Naive thymus-derived CD4-positive, alpha-beta T cell (primary cell): ENCODE measurements at regions not wholly inside any gene's neighbourhood (a gene's known extent, or its start where the extent isn't known, plus 50 kb on each side); places are given as distances from the start of the nearest gene placed in this dataset.

Experiments used
- ATAC-seq: fragments of 150-1000 bp; cut with Tn5 transposase; 2 replicates; pipeline ENCODE4 v1.10.0; 2021; ENCODE audit warnings: mild to moderate bottlenecking, moderate library complexity
- CTCF ChIA-PET: fragments of 350-600 bp; sonication (Branson Sonifier 250); formaldehyde crosslinking; loops from one replicate; lab custom pipeline; 2021; ENCODE audit warnings: antibody characterized with exemption; lab: Charles Lee
- POLR2A ChIA-PET: fragments of 350-600 bp; sonication (Branson Sonifier 250); formaldehyde crosslinking; loops from one replicate; lab custom pipeline; 2021; ENCODE audit warnings: antibody characterized with exemption, inconsistent platforms; lab: Charles Lee
- DNase-seq, 9 donors: peaks; one replicate each; pipeline versions ENCODE4 v3.0.0 to v3.0.0-alpha.2; 2020 to 2022; ENCODE audit warnings: mixed read lengths in 1 of 9
- H3K27ac ChIP-seq: one replicate; pipeline ENCODE4 v1.7.0; 2013; ENCODE audit warnings: mild to moderate bottlenecking, low read depth, low read length, moderate library complexity
- H3K27me3 ChIP-seq, 2 donors: one replicate each; pipeline ENCODE4 v1.7.0; 2013; ENCODE audit warnings: low read length in 2 of 2, mild to moderate bottlenecking in 2 of 2, moderate library complexity in 2 of 2; ENCODE audit not compliant: control insufficient read depth in 2 of 2, insufficient read depth in 2 of 2
- H3K36me3 ChIP-seq, 3 experiments: 1 replicate in 2 of 3; 2 replicates in 1 of 3; pipeline ENCODE4 v1.7.0; 2013; ENCODE audit warnings: low read length in 3 of 3, mild to moderate bottlenecking in 3 of 3, moderate library complexity in 1 of 3; ENCODE audit not compliant: insufficient read depth in 3 of 3, control insufficient read depth in 2 of 3
- H3K4me1 ChIP-seq, 2 donors: one replicate each; pipeline ENCODE4 v1.7.0; 2013; ENCODE audit warnings: low read length in 2 of 2, mild to moderate bottlenecking in 2 of 2, moderate library complexity in 1 of 2; ENCODE audit not compliant: control insufficient read depth in 2 of 2, insufficient read depth in 2 of 2
- H3K4me3 ChIP-seq: 2 replicates; pipeline ENCODE4 v1.7.0; 2013; ENCODE audit warnings: mild to moderate bottlenecking, low read length
- H3K9me3 ChIP-seq, 3 experiments: 1 replicate in 2 of 3; 2 replicates in 1 of 3; pipeline ENCODE4 v1.7.0; 2013; ENCODE audit warnings: low read length in 3 of 3; ENCODE audit not compliant: control insufficient read depth in 2 of 3
- H3K27ac Mint-ChIP-seq, 9 donors: one replicate each; pipeline ENCODE4 v1.8.0; 2020 to 2022; ENCODE audit warnings: mixed read lengths in 9 of 9, mild to moderate bottlenecking in 8 of 9, moderate library complexity in 5 of 9, inconsistent platforms in 2 of 9
- H3K27me3 Mint-ChIP-seq, 5 donors: one replicate each; pipeline ENCODE4 v1.8.0; 2021 to 2022; ENCODE audit warnings: mixed read lengths in 5 of 5, mild to moderate bottlenecking in 1 of 5
- H3K36me3 Mint-ChIP-seq, 5 donors: one replicate each; pipeline ENCODE4 v1.8.0; 2020 to 2022; ENCODE audit warnings: mixed read lengths in 5 of 5, mild to moderate bottlenecking in 3 of 5, inconsistent platforms in 1 of 5
- H3K4me1 Mint-ChIP-seq, 7 donors: one replicate each; pipeline ENCODE4 v1.8.0; 2020 to 2022; ENCODE audit warnings: mixed read lengths in 7 of 7, mild to moderate bottlenecking in 3 of 7, inconsistent platforms in 1 of 7
- H3K4me3 Mint-ChIP-seq, 10 donors: one replicate each; pipeline ENCODE4 v1.8.0; 2020 to 2022; ENCODE audit warnings: mild to moderate bottlenecking in 10 of 10, mixed read lengths in 10 of 10, moderate library complexity in 6 of 10, inconsistent platforms in 2 of 10
- H3K9me3 Mint-ChIP-seq, 11 donors: one replicate each; pipeline ENCODE4 v1.8.0; 2020 to 2022; ENCODE audit warnings: mixed read lengths in 11 of 11, mild to moderate bottlenecking in 4 of 11, inconsistent platforms in 1 of 11, moderate library complexity in 1 of 11
- intact Hi-C, 2 donors: fragments of 100-400 bp; cut with micrococcal nuclease; formaldehyde crosslinking; loops; one replicate each; pipeline ENCODE4 v1.15.1; 2023

DNA sequence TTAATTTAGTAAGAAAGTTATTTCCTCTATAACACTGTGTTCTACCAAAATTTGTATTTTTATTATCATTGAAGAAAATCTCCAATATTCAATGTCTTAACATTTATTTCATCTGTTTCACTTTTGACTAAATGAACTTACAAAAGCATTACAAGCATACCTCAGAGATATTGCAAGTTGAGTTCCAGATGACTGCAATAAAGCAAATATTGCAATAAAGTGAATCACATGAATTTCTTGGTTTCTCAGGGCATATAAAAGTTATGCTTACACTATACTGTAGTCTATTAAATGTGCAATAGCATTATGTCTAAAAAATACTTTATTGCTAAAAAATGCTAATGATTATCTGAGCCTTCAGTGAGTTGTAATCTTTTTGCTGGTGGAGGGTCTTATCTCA, 78.3 kb downstream of the TTC32 start:
- ChIA-PET POLR2A (no interaction called here), CTCF (no interaction called here)

DNA sequence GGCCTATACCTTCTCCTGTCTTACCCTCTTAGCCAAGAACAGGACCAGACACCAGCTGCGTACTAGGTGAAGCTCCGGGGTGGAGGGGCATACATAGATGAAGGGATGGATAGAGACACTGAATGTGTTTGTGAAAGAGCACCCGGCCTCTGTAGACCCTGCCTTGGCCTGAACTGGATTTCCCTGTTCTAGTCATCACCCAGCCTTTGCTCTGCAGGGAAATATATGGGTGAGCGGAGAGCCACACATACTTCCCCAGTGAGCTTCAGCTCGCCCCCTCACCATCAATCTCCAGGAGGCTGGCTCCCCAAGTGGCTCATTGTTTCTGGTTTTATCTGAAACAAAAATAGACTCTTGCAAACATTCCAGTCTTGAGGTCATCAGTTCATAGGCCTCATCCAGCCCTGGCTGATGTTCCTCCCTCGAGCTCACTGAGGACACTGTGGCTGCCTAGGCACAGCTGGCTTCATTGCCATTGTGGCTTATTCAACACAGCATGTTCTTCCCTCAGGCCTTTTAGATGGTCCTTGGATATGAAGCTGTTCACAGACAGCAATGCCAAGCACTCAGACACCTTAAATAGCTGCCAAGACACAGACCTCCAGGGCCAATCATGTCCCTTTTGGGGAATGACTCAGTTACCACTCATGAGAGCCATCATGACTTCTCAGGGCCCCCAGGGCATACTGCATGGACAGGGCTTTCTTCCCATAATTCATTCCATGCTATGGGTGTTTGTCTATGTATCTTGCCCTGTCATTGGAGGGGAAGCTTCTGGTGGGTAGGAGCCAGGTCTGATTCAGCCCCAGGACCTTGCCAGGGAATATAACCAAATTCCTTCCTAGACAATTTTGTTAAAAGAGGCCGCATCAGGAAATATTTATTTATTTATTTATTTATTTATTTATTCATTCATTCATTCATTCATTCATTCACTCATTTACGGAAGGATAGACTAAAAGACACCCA, 82.4 kb downstream of the TTC32 start:
- Histone ChIP-seq H3K9me3 (no peaks in the 10 kb centered on the region), H3K27me3 (no peaks in the 10 kb centered on the region), H3K36me3 (no peaks in the 10 kb centered on the region), H3K27ac (no peak overlapping the region), H3K4me1 (no peaks in the 10 kb centered on the region), H3K4me3 (no peak overlapping the region)
- DNase-seq (no peak), ATAC-seq (no peak)
- Mint-ChIP-seq H3K27ac (no peak overlapping the region), H3K4me1 (no peaks in the 10 kb centered on the region), H3K27me3 (peaks cover 11 to 28% (median 21%) of the 10 kb centered on the region in 5 donors), H3K36me3 (no peaks in the 10 kb centered on the region), H3K4me3 (no peak overlapping the region), H3K9me3 (peaks cover 0 to 4% (median 0%) of the 10 kb centered on the region in 11 donors)
- ChIA-PET CTCF (no interaction called here), POLR2A (no interaction called here)
- intact Hi-C loops = no loop called here

More for the DNA sequence above, 78.3 kb downstream of the TTC32 start:
- intact Hi-C loops = no loop called here
- DNase-seq (no peak), ATAC-seq (no peak)
- Histone ChIP-seq H3K27ac (no peak overlapping the region), H3K27me3 (no peaks in the 10 kb centered on the region), H3K4me3 (no peak overlapping the region), H3K36me3 (no peaks in the 10 kb centered on the region), H3K4me1 (no peaks in the 10 kb centered on the region), H3K9me3 (no peaks in the 10 kb centered on the region)
- Mint-ChIP-seq H3K27me3 (peaks cover 21 to 59% (median 48%) of the 10 kb centered on the region in 5 donors), H3K9me3 (peaks cover 0 to 4% (median 0%) of the 10 kb centered on the region in 11 donors), H3K36me3 (no peaks in the 10 kb centered on the region), H3K27ac (no peak overlapping the region), H3K4me3 (no peak overlapping the region), H3K4me1 (no peaks in the 10 kb centered on the region)

DNA sequence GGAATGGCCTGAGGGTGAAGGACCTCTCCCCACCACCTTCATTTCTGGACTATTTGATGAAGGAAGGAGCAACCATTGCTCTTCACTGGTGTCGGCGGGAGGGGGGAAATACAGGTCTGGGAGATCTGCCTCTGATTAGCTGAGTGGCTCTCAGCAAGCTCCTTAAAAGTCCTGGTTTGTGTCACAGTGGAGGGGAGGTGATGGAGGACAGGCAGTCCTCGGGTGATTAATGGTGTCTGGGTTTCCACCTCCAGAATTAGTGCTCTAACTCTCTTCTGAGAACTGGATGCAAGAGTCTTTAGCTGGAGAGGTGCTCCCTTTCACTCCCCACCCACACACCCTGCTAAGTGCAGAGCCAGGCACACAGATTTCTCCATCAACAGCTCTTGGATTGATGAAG, 83.2 kb downstream of the TTC32 start:
- H3K4me1 ChIP-seq = no peaks in the 10 kb centered on the region
- H3K36me3 Mint-ChIP-seq = no peaks in the 10 kb centered on the region
- no peaks in the 10 kb centered on the region for H3K9me3 ChIP-seq
- CTCF ChIA-PET = no interaction called here
- no peak overlapping the region for H3K4me3 ChIP-seq
- H3K36me3 ChIP-seq = no peaks in the 10 kb centered on the region
- H3K27ac ChIP-seq = no peak overlapping the region
- H3K9me3 Mint-ChIP-seq = peaks cover 0 to 4% (median 0%) of the 10 kb centered on the region in 11 donors
- H3K4me1 Mint-ChIP-seq = no peaks in the 10 kb centered on the region
- ATAC-seq (no peak), DNase-seq (no peak)
- H3K27me3 ChIP-seq = no peaks in the 10 kb centered on the region
- no peak overlapping the region for H3K27ac Mint-ChIP-seq
- POLR2A ChIA-PET = no interaction called here
- no peak overlapping the region for H3K4me3 Mint-ChIP-seq
- H3K27me3 Mint-ChIP-seq = peaks cover 3 to 20% (median 14%) of the 10 kb centered on the region in 5 donors
- intact Hi-C loops = no loop called here

DNA sequence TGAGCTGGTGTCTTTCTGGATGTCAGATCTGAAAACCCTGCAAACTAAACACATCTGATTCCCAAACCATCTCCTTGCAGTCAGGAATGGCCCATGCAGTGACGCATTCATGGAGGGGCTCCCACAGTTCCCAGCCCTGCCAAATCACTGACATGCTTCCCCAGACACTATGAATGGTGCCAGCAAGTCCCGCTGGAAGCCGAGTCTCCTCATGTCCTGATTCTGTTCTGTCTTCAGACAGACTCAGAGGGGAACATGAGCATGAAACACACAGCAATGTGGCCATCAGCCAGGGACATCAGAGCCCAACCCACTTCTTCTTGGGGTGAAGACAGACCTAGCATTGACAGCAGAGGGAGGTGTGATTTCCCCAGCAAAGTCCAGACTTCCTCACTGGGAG, 83.7 kb downstream of the TTC32 start:
- Histone ChIP-seq H3K9me3 (no peaks in the 10 kb centered on the region), H3K4me3 (no peak overlapping the region), H3K27ac (no peak overlapping the region), H3K36me3 (no peaks in the 10 kb centered on the region), H3K27me3 (no peaks in the 10 kb centered on the region), H3K4me1 (no peaks in the 10 kb centered on the region)
- no peak overlapping the region for H3K4me3 Mint-ChIP-seq
- no peak for DNase-seq
- POLR2A ChIA-PET = no interaction called here
- intact Hi-C loops = no loop called here
- CTCF ChIA-PET = no interaction called here
- H3K27ac Mint-ChIP-seq = no peak overlapping the region
- no peaks in the 10 kb centered on the region for H3K36me3 Mint-ChIP-seq
- ATAC-seq = no peak
- no peaks in the 10 kb centered on the region for H3K4me1 Mint-ChIP-seq
- H3K9me3 Mint-ChIP-seq = peaks cover 0 to 4% (median 0%) of the 10 kb centered on the region in 11 donors
- H3K27me3 Mint-ChIP-seq = peaks cover 2 to 15% (median 10%) of the 10 kb centered on the region in 5 donors

DNA sequence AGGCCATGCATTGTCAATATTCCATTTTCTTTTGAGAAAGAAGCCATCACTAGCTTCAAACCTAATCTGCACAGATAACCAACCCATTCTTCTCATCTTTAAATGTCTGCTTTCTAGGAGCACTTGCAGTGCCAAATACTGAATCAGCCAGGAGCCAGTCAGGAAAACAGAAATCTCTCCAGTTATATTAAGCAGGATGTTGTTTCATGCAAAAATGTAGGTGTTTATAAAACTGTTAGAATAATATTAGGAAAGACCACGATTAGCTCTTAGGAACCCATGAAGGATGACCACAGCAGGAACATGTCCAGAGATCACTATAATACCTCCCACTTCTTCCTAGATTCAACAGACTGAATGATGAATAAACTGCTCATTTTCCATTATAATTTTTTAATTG, 86.0 kb downstream of the TTC32 start:
- H3K4me3 ChIP-seq = no peak overlapping the region
- no peaks in the 10 kb centered on the region for H3K9me3 ChIP-seq
- Mint-ChIP-seq H3K9me3 (peaks cover 0 to 5% (median 0%) of the 10 kb centered on the region in 11 donors), H3K4me1 (peaks cover 0 to 2% (median 0%) of the 10 kb centered on the region in 7 donors), H3K27me3 (peaks cover 0 to 12% (median 0%) of the 10 kb centered on the region in 5 donors), H3K4me3 (no peak overlapping the region), H3K27ac (no peak overlapping the region), H3K36me3 (no peaks in the 10 kb centered on the region)
- H3K27ac ChIP-seq = no peak overlapping the region
- no peaks in the 10 kb centered on the region for H3K27me3 ChIP-seq
- no peaks in the 10 kb centered on the region for H3K4me1 ChIP-seq
- ATAC-seq (no peak), DNase-seq (no peak)
- ChIA-PET CTCF (no interaction called here), POLR2A (no interaction called here)
- intact Hi-C loops = no loop called here
- no peaks in the 10 kb centered on the region for H3K36me3 ChIP-seq

DNA sequence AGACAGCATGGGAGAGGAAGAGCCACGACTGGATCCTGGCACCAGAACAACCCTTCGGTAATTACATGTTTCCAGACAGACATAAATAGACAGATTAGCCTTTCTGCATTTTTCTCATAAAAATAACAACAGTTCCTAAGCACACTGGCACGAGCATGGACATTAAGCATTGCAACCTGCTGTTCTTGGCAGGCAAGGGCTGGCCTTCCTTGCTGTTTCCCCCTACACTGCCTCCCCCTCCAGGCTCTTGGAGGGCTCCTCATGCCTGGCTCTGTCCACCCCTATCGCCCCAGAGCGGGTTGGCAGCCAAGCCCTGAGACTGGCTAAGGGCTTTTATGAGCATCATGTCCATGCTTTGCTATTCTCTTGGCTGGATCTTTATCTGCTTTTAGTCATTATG, 89.6 kb downstream of the TTC32 start:
- H3K27ac ChIP-seq = no peak overlapping the region
- no peak overlapping the region for H3K27ac Mint-ChIP-seq
- H3K9me3 ChIP-seq = no peaks in the 10 kb centered on the region
- no peak for ATAC-seq
- H3K36me3 Mint-ChIP-seq = no peaks in the 10 kb centered on the region
- no peak overlapping the region for H3K4me3 ChIP-seq
- POLR2A ChIA-PET = no interaction called here
- intact Hi-C loops = no loop called here
- no peak overlapping the region for H3K4me3 Mint-ChIP-seq
- peaks cover 0 to 6% (median 2%) of the 10 kb centered on the region in 5 donors for H3K27me3 Mint-ChIP-seq
- peaks cover 0 to 5% (median 0%) of the 10 kb centered on the region in 11 donors for H3K9me3 Mint-ChIP-seq
- no peaks in the 10 kb centered on the region for H3K36me3 ChIP-seq
- peaks cover 0 to 2% (median 0%) of the 10 kb centered on the region in 7 donors for H3K4me1 Mint-ChIP-seq
- no peak for DNase-seq
- no peaks in the 10 kb centered on the region for H3K4me1 ChIP-seq
- CTCF ChIA-PET = no interaction called here
- no peaks in the 10 kb centered on the region for H3K27me3 ChIP-seq

DNA sequence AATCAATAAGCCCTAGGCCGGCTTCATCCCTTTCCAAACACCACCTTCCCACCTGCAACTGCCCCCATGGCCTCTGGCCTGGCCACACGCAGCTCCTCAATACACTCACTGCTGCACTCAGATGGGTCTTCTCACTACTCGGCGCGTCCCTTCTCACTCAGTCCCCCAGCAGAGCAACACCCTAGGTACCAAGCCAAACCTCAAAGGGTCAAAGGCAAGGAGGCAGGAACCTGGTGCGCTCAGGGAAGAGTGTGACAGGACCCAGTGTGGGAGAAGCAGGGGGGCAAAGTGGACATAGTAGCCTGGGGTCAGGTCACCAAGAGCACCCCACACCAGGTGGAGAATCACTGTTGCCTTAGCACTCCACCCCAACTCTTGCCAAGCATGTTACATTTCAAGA, 90.6 kb downstream of the TTC32 start:
- H3K36me3 Mint-ChIP-seq = no peaks in the 10 kb centered on the region

More for the DNA sequence above, 90.6 kb downstream of the TTC32 start:
- Histone ChIP-seq H3K27ac (no peak overlapping the region), H3K4me1 (no peaks in the 10 kb centered on the region), H3K4me3 (no peak overlapping the region), H3K9me3 (no peaks in the 10 kb centered on the region), H3K27me3 (no peaks in the 10 kb centered on the region), H3K36me3 (no peaks in the 10 kb centered on the region)
- CTCF ChIA-PET = no interaction called here
- Mint-ChIP-seq H3K9me3 (peaks cover 0 to 5% (median 0%) of the 10 kb centered on the region in 11 donors), H3K4me3 (no peak overlapping the region), H3K27me3 (peaks cover 0 to 6% (median 4%) of the 10 kb centered on the region in 5 donors), H3K27ac (peak overlapping the region in 1 of 9 donors; percentile 49), H3K4me1 (peaks cover 0 to 2% (median 0%) of the 10 kb centered on the region in 7 donors)
- intact Hi-C loops = no loop called here
- POLR2A ChIA-PET = no interaction called here
- no peak for ATAC-seq
- no peak for DNase-seq
